OCI-M1 (cell line): ENCODE measurements at regions not wholly inside any gene's neighbourhood (a gene's known extent, or its start where the extent isn't known, plus 50 kb on each side); places are given as distances from the start of the nearest gene placed in this dataset.
"Not testable (repeated sequence)": the region's sequence is repeated elsewhere in the genome, so short reads cannot be mapped to it uniquely, and the experiment has no call there.

Source experiments
- DNase-seq: peaks from one replicate; lab custom pipeline; 2025; lab: John Stamatoyannopoulos, UW

GRCh38 chr9:7467186-7467585 is 332.4 kb downstream of the DMAC1 start:
- DNase-seq, result no peak

GRCh38 chr9:7461791-7462190 is 337.8 kb downstream of the DMAC1 start:
- DNase-seq, result no peak

GRCh38 chr9:7456793-7457530 is 342.6 kb downstream of the DMAC1 start:
- DNase-seq, result no peak

GRCh38 chr9:7456377-7456776 is 343.2 kb downstream of the DMAC1 start:
- no peak for DNase-seq

DNA sequence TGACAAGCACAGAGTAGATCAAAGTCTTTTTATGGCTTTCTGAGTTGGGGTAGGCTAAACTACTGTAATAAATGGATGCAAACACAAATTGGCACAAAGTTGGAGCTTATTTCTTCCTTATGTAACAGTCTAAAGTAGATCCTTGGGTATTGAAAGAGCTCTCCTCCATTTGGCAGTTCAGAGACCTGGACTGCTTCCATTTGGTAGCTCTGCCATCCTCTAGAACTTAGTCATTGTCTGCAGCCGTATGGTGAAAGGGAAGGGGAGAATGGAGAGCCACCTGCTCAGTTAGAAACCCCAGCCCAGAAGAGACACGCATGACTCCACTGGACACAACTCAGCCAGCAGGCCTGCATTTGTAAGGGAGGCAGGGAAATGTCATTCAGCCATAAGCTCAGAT is 345.0 kb downstream of the DMAC1 start:
- DNase-seq, result no peak

- no peak for DNase-seq
These were observed 347.2 kb downstream of the DMAC1 start for GRCh38 chr9:7452378-7452777.

DNA sequence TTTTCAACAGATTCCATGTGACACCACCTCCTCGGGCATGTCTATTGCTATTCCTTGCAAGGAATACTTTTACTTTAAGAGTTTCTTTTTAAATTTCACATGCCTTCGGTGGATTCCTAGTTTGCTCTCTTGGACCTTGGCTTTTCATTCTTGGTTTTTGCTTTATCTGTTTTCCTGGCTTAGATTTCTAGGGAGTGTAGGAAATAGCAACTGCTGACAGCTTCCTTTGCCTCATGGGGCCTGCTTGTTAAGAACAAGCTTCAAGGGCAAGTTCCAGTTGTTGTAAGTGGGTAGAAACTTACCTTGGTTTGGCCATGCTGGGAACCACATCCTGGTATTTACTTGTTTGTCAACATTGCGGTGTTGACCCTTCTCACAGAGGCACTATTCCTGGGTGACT is 348.5 kb downstream of the DMAC1 start:
- no peak for DNase-seq

- no peak for DNase-seq
These were observed 356.0 kb downstream of the DMAC1 start for GRCh38 chr9:7443541-7443940.

DNA sequence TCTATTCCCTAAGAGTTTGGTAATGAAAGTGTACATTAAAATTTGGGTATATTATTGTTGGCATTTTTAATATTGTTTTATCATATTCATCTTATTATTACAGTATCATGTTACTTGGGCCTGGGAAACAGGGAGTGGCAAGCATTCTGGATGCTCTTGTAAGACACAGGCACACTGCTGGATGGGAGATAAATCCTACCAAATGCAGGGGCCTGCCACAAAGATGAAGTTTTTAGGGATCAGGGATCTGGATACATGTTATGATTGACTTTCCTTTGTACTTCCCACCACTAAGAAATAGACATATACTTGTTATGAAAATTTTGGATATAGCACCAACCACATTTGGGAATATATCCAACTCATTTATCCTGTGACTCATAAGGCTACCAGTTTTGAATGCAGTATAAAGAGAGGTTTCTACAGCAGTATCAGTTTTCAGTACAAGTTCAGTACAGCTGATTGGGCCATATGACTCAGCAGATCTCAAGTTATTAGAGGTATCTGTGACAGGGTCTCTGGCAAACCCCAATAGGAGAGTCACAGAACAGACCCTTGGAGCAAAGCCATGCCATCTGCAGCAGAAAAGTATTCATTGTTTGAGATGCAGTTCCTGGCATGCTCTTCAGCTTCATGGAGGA is 360.1 kb downstream of the DMAC1 start:
- no peak for DNase-seq

DNA sequence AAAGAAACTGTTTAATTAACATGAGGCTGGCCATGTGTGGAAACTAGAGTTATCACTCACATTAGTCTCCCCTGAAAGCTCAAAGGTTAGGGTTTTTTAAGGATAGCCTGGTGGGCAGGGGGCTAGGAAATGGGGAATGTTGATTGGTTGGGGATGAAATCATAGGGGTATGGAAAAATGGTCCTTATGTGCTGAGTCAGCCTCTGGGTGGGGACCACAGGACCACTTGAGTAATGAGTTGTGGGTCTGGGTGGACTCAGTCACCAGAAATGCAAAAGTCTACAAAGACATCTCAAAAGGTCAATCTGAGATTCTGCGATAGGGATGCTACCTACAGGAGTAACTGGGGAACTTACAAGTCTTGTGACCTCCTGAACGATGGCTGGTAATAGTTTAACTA is 362.8 kb downstream of the DMAC1 start:
- DNase-seq, result no peak

DNA sequence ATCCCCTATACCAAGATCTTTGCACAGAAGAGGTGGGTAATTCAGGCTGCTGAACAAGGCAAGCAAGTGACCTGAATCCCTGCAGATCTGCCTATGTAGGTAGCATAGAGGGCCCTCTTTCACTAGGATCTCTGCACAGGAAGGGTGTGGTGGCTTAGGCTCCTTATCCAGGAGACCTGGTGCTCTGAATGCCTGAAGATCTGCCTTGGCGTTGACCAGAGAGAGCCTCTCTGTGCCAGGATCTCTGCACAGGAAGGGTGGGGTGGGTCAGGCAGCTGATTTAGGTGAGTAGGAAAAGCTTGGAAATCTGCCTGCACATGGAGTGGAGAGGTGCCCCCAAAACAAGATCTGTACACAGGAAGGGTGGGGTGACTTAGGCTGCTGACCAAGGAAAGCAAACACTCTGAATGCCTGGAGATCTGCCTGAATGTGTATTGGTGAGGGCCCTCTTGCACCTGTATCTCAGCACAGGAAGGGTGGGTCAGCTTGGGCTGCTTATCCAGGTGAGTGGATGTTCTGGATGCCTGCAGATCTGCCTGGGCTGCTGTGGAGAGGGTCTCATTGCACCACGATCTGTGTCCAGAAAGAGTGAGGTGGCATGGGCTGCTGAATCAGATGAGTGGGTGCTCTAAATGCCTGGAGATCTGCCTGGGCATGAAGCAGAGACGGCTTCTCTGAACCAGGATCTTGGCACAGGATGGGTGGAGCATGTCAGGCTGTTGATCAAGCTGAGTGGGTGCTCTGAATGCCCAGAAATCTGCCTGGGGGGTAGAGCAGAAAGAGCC is 365.9 kb downstream of the DMAC1 start:
- no peak for DNase-seq

DNA sequence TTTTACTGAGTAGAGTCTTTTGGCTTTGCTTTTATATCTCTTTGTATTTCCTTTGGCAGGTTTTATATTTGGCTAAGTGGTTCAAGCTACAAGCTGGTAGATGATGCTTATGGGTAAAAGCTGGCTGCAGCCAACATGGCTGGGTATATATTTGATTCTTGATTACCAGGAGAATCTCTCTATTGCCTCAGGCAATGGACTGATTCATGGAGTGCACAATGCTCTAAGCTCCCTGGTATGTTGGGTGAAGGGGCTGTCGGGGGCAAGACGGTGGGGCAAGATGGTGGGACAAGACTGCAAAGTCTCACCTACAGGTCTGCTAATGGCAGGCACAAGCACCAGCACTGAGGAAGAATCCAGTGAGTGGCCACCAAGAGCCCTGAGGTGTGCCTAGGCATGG is 366.6 kb downstream of the DMAC1 start:
- no peak for DNase-seq

DNA sequence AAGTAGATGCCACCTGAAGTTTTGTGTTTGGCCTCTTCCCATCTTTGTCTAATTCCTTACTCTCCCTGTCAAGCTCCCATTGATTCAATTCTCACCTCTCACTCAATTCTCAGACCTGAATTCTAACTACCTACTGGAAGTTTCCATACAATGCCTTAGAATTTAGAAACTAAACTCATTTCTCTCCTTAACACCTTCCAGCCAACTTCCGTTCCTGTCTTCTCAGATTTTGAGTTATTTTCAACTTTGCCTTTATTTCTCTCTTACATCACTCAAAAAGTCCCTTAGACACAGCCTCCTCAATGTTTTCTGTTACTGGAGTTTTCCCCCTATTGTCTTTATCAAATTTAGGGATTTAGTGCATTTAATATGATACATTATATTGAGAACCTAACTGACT is 382.2 kb downstream of the DMAC1 start:
- not testable (repeated sequence) for DNase-seq

- DNase-seq, result no peak
These were observed 383.7 kb downstream of the DMAC1 start for GRCh38 chr9:7415836-7416235.

DNA sequence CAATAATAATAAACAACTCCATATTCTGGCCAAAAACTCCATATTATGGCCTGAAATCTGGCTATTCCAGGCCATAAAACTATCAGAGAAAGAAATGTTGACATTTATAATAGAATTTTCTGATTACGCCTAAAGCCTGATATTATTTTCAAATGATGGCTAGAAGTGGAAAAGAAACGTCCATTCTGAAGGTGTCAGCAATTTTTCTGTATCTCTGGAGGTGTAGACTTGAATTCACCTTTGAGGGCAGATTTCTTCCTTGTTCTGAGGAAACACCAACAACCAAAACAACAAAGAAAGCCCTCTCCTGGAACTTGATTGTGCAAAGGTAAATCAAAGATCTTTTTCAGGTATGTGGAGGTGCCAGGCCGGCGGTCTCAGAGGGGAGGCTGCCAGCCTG is 390.7 kb downstream of the DMAC1 start:
- DNase-seq, result no peak

- no peak for DNase-seq
These were observed 392.3 kb downstream of the DMAC1 start for GRCh38 chr9:7407246-7407645.

GRCh38 chr9:7405924-7406604 is 393.5 kb downstream of the DMAC1 start:
- no peak for DNase-seq

GRCh38 chr9:7403839-7404487 is 395.6 kb downstream of the DMAC1 start:
- DNase-seq, result no peak

DNA sequence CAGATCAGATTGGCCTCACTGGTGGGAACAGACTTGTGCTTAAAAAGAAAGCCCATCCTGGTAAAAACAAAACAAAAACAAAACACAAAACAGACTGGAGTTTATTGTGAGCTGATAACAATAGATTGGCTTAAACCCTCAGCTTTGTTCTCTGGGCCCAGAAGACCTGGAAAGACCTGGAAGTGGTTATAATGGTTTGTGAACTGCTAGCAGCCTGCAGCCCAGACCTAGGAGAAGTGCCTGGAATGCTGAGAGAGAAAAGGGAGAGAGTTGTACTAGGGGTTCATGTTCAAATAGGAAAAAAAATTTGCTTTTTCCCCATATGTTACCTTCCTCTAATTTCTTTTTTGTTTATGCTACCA is 396.6 kb downstream of the DMAC1 start:
- DNase-seq, result no peak

DNA sequence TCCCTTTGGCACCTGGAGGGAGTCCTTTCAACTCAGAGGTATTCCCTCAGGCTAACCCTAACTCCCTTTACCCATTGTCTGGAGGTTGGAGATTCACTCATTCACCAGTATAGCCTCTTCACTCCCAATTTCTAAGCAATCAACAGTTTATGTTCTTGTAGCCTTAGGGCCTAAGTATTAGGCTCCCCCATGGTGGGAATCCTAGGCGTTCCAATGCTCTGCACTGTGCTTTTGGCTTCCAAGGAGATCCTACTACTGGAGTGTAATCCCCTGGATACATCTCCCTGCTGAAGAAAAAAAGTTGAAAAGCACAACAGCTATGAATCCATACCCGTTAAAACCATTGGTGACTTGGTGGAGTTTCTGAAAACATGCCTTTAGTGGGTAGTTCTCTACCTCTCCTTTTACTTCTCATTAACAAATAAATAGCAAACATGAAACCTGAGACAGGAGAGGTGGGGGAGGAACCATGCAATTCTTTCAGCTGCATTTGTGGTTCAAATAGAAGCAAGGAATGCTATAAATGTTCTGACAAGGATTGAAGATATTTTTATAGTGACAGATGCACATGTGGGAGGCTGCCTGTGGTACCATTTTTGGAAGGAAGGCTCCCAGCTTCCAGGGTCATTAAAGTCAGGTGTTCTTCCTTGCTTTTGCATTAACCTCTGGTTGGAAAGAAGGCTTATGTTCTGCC is 397.1 kb downstream of the DMAC1 start:
- DNase-seq, result no peak

GRCh38 chr9:7401116-7401515 is 398.5 kb downstream of the DMAC1 start:
- no peak for DNase-seq
